MCF 10A (cell line): ENCODE measurements at regions not wholly inside any gene's neighbourhood (a gene's known extent, or its start where the extent isn't known, plus 50 kb on each side); places are given as distances from the start of the nearest gene placed in this dataset.
"Not testable (repeated sequence)": the region's sequence is repeated elsewhere in the genome, so short reads cannot be mapped to it uniquely, and the experiment has no call there.

Experiments used
- BruUV-seq: library from RNA; stranded (reverse); fragments of 400-500 nt; replicated peaks from 2 replicates; lab custom pipeline; 2021; lab: Mats Ljungman, UMichigan
- CTCF ChIA-PET: fragments of 300-600 bp; sonication (Branson Sonifier 250); formaldehyde crosslinking; extraction: SDS; loops from one replicate; lab custom pipeline; 2021; ENCODE audit warnings: antibody characterized with exemption, inconsistent platforms; lab: Yijun Ruan, JAX
- POLR2A ChIA-PET: fragments of 300-600, 350-650 bp; sonication (Branson Sonifier 250); formaldehyde crosslinking; extraction: SDS; loops from one replicate; lab custom pipeline; 2020; ENCODE audit warnings: antibody characterized with exemption, inconsistent platforms; lab: Yijun Ruan, JAX
- DNase-seq: peaks from one replicate; pipeline ENCODE4 v3.0.0-alpha.2; 2018; ENCODE audit not compliant: unreplicated experiment
- H3K27ac Mint-ChIP-seq: one replicate; pipeline ENCODE4 v1.8.0; 2022; ENCODE audit warnings: mild to moderate bottlenecking, low read depth, mixed read lengths; ENCODE audit not compliant: unreplicated experiment
- H3K27me3 Mint-ChIP-seq: one replicate; pipeline ENCODE4 v1.8.0; 2022; ENCODE audit warnings: mixed read lengths; ENCODE audit not compliant: insufficient read depth, unreplicated experiment
- H3K36me3 Mint-ChIP-seq: one replicate; pipeline ENCODE4 v1.8.0; 2022; ENCODE audit warnings: mild to moderate bottlenecking, moderate library complexity, mixed read lengths; ENCODE audit not compliant: insufficient read depth, unreplicated experiment
- H3K4me1 Mint-ChIP-seq: one replicate; pipeline ENCODE4 v1.8.0; 2022; ENCODE audit warnings: mixed read lengths; ENCODE audit not compliant: insufficient read depth, unreplicated experiment
- H3K4me3 Mint-ChIP-seq: one replicate; pipeline ENCODE4 v1.8.0; 2022; ENCODE audit warnings: mild to moderate bottlenecking, moderate library complexity, mixed read lengths; ENCODE audit not compliant: unreplicated experiment
- H3K9me3 Mint-ChIP-seq: one replicate; pipeline ENCODE4 v1.8.0; 2022; ENCODE audit warnings: mixed read lengths; ENCODE audit not compliant: unreplicated experiment
- intact Hi-C: fragments of 100-400 bp; cut with micrococcal nuclease; formaldehyde crosslinking; loops from 2 replicates; pipeline ENCODE4 v1.14.1; 2022
- TF ChIP-seq, protein P1 (sequence below): fragments of 200-600 bp; IDR thresholded peaks from one replicate; pipeline ENCODE4 v1.8.0; 2022; ENCODE audit warnings: antibody characterized with exemption, mild to moderate bottlenecking; ENCODE audit not compliant: unreplicated experiment

DNA sequence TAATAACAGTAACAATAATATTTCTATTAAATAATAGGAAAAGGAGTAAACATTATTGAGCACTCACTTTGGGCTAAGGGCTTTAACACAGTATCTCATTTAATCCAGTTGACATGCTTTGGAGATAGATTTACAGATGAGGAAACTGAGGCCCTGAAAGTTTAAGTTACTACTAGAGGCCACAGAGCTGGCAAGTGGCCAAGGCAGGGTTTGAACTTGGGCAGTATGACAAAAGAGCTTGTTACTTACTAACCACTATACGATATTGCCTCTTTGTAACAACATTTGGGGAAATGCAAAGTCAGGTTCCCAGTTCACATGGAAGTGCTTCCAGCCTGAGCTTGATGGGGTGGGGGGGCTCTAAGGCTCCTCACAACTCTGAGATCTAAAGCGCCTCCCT, 149.1 kb upstream of the LMCD1 start:
- intact Hi-C loops, result no loop called here
- Mint-ChIP-seq H3K36me3 (no peaks in the 10 kb centered on the region), H3K27ac (no peak overlapping the region), H3K4me3 (no peak overlapping the region), H3K9me3 (no peaks in the 10 kb centered on the region), H3K4me1 (no peaks in the 10 kb centered on the region), H3K27me3 (no peaks in the 10 kb centered on the region)
- ChIA-PET CTCF (no interaction called here), POLR2A (no interaction called here)
- no TSS peak for BruUV-seq
- TF ChIP-seq, protein P1, sequence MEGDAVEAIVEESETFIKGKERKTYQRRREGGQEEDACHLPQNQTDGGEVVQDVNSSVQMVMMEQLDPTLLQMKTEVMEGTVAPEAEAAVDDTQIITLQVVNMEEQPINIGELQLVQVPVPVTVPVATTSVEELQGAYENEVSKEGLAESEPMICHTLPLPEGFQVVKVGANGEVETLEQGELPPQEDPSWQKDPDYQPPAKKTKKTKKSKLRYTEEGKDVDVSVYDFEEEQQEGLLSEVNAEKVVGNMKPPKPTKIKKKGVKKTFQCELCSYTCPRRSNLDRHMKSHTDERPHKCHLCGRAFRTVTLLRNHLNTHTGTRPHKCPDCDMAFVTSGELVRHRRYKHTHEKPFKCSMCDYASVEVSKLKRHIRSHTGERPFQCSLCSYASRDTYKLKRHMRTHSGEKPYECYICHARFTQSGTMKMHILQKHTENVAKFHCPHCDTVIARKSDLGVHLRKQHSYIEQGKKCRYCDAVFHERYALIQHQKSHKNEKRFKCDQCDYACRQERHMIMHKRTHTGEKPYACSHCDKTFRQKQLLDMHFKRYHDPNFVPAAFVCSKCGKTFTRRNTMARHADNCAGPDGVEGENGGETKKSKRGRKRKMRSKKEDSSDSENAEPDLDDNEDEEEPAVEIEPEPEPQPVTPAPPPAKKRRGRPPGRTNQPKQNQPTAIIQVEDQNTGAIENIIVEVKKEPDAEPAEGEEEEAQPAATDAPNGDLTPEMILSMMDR, result no peak
- DNase-seq, result no peak

GRCh38 chr3:8353364-8353763, 148.3 kb upstream of the LMCD1 start:
- no peaks in the 10 kb centered on the region for H3K9me3 Mint-ChIP-seq
- ChIA-PET CTCF (no interaction called here), POLR2A (interaction anchor here (0.6 kb wide), 1 partner anchor 12 kb away, joined by 3 read pairs; no protein-coding TSS in a partner anchor)
- DNase-seq, result no peak
- intact Hi-C loops, result no loop called here
- BruUV-seq, result no TSS peak
- no peaks in the 10 kb centered on the region for H3K36me3 Mint-ChIP-seq
- no peak overlapping the region for H3K27ac Mint-ChIP-seq
- TF ChIP-seq, protein P1, result no peak
- no peak overlapping the region for H3K4me3 Mint-ChIP-seq
- no peaks in the 10 kb centered on the region for H3K4me1 Mint-ChIP-seq
- H3K27me3 Mint-ChIP-seq, result no peaks in the 10 kb centered on the region

DNA sequence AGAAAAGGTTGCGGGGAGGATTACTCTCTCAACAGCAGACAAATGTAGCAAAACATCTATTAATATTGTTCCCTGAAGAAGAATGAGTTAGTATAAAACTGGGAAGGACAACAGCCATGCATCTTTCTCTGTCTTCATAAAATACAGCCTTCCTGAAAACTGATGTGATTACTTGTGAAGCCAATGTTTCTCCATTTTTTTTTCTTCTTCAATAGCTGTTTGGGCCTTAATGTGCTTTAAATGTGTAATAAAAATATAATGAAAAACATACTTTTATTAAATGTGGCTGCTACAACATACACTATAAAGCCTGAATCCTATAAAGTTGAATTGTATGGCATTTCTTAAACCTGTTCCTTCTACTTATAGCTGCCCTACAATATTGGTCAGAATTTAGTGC, 146.3 kb upstream of the LMCD1 start:
- ChIA-PET POLR2A (no interaction called here), CTCF (no interaction called here)
- intact Hi-C loops, result no loop called here
- BruUV-seq, result no TSS peak
- peaks cover 6% of the 10 kb centered on the region for H3K36me3 Mint-ChIP-seq
- no peaks in the 10 kb centered on the region for H3K9me3 Mint-ChIP-seq
- TF ChIP-seq, protein P1, result no peak
- H3K4me1 Mint-ChIP-seq, result no peaks in the 10 kb centered on the region
- no peaks in the 10 kb centered on the region for H3K27me3 Mint-ChIP-seq
- H3K4me3 Mint-ChIP-seq, result no peak overlapping the region
- H3K27ac Mint-ChIP-seq, result no peak overlapping the region
- no peak for DNase-seq

- CTCF ChIA-PET, intact Hi-C loops, H3K4me1 Mint-ChIP-seq, POLR2A ChIA-PET, H3K4me3 Mint-ChIP-seq, H3K9me3 Mint-ChIP-seq, H3K27ac Mint-ChIP-seq, BruUV-seq, H3K27me3 Mint-ChIP-seq, DNase-seq, H3K36me3 Mint-ChIP-seq: not testable (repeated sequence)
Observed at GRCh38 chr3:8356066-8356465, 145.6 kb upstream of the LMCD1 start.

- Mint-ChIP-seq H3K27ac (no peak overlapping the region), H3K27me3 (peaks cover 3% of the 10 kb centered on the region), H3K36me3 (peaks cover 6% of the 10 kb centered on the region), H3K4me1 (no peaks in the 10 kb centered on the region), H3K4me3 (no peak overlapping the region), H3K9me3 (no peaks in the 10 kb centered on the region)
- DNase-seq, result no peak
- POLR2A ChIA-PET, result no interaction called here
- CTCF ChIA-PET, result interaction anchor here (1.0 kb wide), 1 partner anchor 59 kb away, joined by 3 read pairs; no protein-coding TSS in a partner anchor
- intact Hi-C loops, result no loop called here
- TF ChIP-seq, protein P1, result no peak
- BruUV-seq, result no TSS peak
Observed at GRCh38 chr3:8357859-8358258, 143.8 kb upstream of the LMCD1 start.
